Neural crest cell (in vitro differentiated cells): ENCODE measurements at regions not wholly inside any gene's neighbourhood (a gene's known extent, or its start where the extent isn't known, plus 50 kb on each side); places are given as distances from the start of the nearest gene placed in this dataset.
A peak's percentile ranks its signal among the peaks of the same experiment; 100 is the strongest.

Experiments
- DNase-seq: peaks from one replicate; pipeline ENCODE4 v3.0.0; 2021; ENCODE audit warnings: low read depth, mixed read lengths, low spot score
- H3K27ac Mint-ChIP-seq: one replicate; pipeline ENCODE4 v1.8.0; 2021; ENCODE audit warnings: mild to moderate bottlenecking, mixed read lengths; ENCODE audit not compliant: unreplicated experiment
- H3K27me3 Mint-ChIP-seq: 2 replicates; pipeline ENCODE4 v1.8.0; 2021; ENCODE audit warnings: low read depth, mild to moderate bottlenecking, mixed read lengths
- H3K36me3 Mint-ChIP-seq: 2 replicates; pipeline ENCODE4 v1.8.0; 2021; ENCODE audit warnings: low read depth, mild to moderate bottlenecking, mixed read lengths
- H3K4me1 Mint-ChIP-seq: 2 replicates; pipeline ENCODE4 v1.8.0; 2021; ENCODE audit warnings: mixed read lengths
- H3K4me3 Mint-ChIP-seq: one replicate; pipeline ENCODE4 v1.8.0; 2021; ENCODE audit warnings: mild to moderate bottlenecking, mixed read lengths
- H3K9me3 Mint-ChIP-seq: 2 replicates; pipeline ENCODE4 v1.8.0; 2021; ENCODE audit warnings: mixed read lengths
- CTCF ChIP-seq: fragments of 200-600 bp; sonication (generic); conservative IDR thresholded peaks from 2 replicates; pipeline ENCODE4 v1.5.0; 2021; ENCODE audit warnings: antibody characterized with exemption, mild to moderate bottlenecking

- TF ChIP-seq CTCF, result no peak
- Mint-ChIP-seq H3K4me1 (peaks cover 28% of the 10 kb centered on the region), H3K9me3 (no peaks in the 10 kb centered on the region), H3K36me3 (no peaks in the 10 kb centered on the region), H3K27ac (no peak overlapping the region), H3K4me3 (no peak overlapping the region), H3K27me3 (peaks cover 9% of the 10 kb centered on the region)
- DNase-seq, result no peak
Observed at GRCh38 chr14:77985211-77985615, 185.0 kb upstream of the NRXN3 start.

DNA sequence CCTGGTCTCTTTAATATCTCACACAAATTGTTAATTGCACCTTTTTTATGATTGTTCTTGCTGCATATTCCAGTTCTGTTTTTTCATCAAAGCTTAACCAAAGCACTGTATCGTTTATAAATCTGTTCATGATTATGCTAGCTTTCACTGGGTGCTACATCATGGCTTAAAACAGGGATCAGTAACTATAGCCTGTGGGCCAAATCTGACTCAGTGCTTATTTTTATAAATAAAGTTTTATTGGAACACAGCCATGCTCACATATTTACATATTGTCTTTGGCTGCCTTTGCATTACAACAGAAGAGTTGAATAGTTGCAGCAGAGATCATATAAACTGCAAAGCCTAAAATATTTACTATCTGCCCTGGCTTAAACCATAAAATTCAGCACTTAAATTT lies 183.4 kb upstream of the NRXN3 start:
- Mint-ChIP-seq H3K4me1 (peaks cover 29% of the 10 kb centered on the region), H3K4me3 (no peak overlapping the region), H3K9me3 (no peaks in the 10 kb centered on the region), H3K36me3 (no peaks in the 10 kb centered on the region), H3K27me3 (no peaks in the 10 kb centered on the region), H3K27ac (no peak overlapping the region)
- no peak for TF ChIP-seq CTCF
- DNase-seq, result no peak

DNA sequence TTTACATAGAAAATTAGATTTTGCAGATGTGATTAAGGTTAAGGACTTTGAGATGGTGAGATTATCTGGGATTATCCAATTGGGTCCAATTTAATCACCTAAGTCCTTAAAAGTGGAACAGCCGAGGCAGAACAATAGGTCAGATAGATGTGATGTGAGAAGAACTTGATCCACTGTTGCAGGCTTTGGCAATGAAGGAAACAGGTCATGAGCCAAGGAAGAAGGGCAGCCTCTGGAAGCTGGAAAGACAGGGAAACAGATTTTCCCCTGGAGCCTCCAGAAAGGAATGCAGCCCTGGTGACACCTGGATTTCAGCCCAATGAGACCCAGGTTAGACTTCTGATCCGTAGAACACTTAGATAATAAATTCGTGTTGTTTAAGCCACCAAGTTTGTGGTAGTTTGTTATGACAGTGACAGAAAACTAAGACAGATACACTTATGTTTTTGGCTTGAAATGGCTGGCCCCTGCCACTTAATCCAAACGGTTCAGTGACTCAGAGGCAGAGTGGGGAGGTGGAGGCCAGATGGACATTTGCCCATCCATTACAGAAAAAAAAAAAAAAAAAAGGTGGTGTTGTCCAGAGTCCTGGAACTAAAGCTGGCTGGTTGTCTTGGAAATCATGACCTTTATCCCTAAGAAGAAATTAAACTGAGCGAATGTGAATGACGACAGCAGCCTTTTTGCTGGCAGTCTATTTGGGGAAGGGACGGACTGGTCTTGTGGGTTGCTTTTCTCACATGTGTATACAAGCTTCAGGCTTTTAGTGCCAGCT lies 181.9 kb upstream of the NRXN3 start:
- Mint-ChIP-seq H3K9me3 (no peaks in the 10 kb centered on the region), H3K4me1 (peaks cover 29% of the 10 kb centered on the region), H3K36me3 (no peaks in the 10 kb centered on the region), H3K4me3 (no peak overlapping the region), H3K27ac (no peak overlapping the region), H3K27me3 (no peaks in the 10 kb centered on the region)
- no peak for DNase-seq
- TF ChIP-seq CTCF, result no peak

- Mint-ChIP-seq H3K36me3 (no peaks in the 10 kb centered on the region), H3K4me3 (no peak overlapping the region), H3K9me3 (no peaks in the 10 kb centered on the region), H3K4me1 (peaks cover 29% of the 10 kb centered on the region), H3K27me3 (no peaks in the 10 kb centered on the region), H3K27ac (peak overlapping the region; percentile 59)
- DNase-seq, result no peak
- TF ChIP-seq CTCF, result no peak
Observed at GRCh38 chr14:77988970-77989369, 181.2 kb upstream of the NRXN3 start.

GRCh38 chr14:77989441-77989991 lies 180.7 kb upstream of the NRXN3 start:
- TF ChIP-seq CTCF, result no peak
- H3K27me3 Mint-ChIP-seq, result no peaks in the 10 kb centered on the region
- peaks cover 29% of the 10 kb centered on the region for H3K4me1 Mint-ChIP-seq
- H3K9me3 Mint-ChIP-seq, result no peaks in the 10 kb centered on the region
- H3K27ac Mint-ChIP-seq, result peak overlapping the region; percentile 59
- no peaks in the 10 kb centered on the region for H3K36me3 Mint-ChIP-seq
- H3K4me3 Mint-ChIP-seq, result peak overlapping the region; percentile 25
- peak; percentile 25 for DNase-seq
